ENCODE measurements at regions not wholly inside any gene's neighbourhood (a gene's known extent, or its start where the extent isn't known, plus 50 kb on each side); places are given as distances from the start of the nearest gene placed in this dataset.
"Not testable (repeated sequence)": the region's sequence is repeated elsewhere in the genome, so short reads cannot be mapped to it uniquely, and the experiment has no call there.

GRCh38 chr15:26197719-26198118 lies 334.6 kb upstream of the ATP10A start:
- Histone ChIP-seq H3K4me2 (no peak overlapping the region), H3K4me3 (no peak overlapping the region), H3K36me3 (ENCODE audit: low read depth) (no peaks in the 10 kb centered on the region), H3K79me2 (ENCODE audit: low read depth) (no peaks in the 10 kb centered on the region), H3K9me3 (ENCODE audit: insufficient read depth, low read depth) (no peaks in the 10 kb centered on the region), H3K27me3 (ENCODE audit: insufficient read depth, low read depth) (peaks cover 4% of the 10 kb centered on the region), H4K20me1 (ENCODE audit: insufficient read depth) (no peaks in the 10 kb centered on the region), H3F3A (ENCODE audit: insufficient read depth, low read depth) (no peaks in the 10 kb centered on the region), H3K4me1 (replicated peaks; ENCODE audit: insufficient read depth) (no peaks in the 10 kb centered on the region), H2AFZ (no peak overlapping the region), H3K9me2 (ENCODE audit: insufficient read depth) (no peaks in the 10 kb centered on the region), H3K27ac (no peak overlapping the region)
- POLR2A ChIA-PET (ENCODE audit: unreplicated experiment) = no interaction called here
- CTCF ChIA-PET = no interaction called here
- no peak for DNase-seq
- TF ChIP-seq CTCF (conservative IDR thresholded peaks at IDR 0.05) (no peak), EZH2 (IDR thresholded peaks at IDR 0.05; ENCODE audit: low read depth) (no peak)
- intact Hi-C loops (cut with micrococcal nuclease; ENCODE audit: unreplicated experiment) = no loop called here
- no TSS peak for BruUV-seq (replicated peaks)

- ChIA-PET CTCF (no interaction called here), POLR2A (ENCODE audit: unreplicated experiment) (no interaction called here)
- no peak overlapping the region for H3K27ac ChIP-seq
- no peaks in the 10 kb centered on the region for H3K36me3 ChIP-seq (ENCODE audit: low read depth)
- no peak overlapping the region for H3K4me2 ChIP-seq
- H2AFZ ChIP-seq = no peak overlapping the region
- intact Hi-C loops (cut with micrococcal nuclease; ENCODE audit: unreplicated experiment) = no loop called here
- no peaks in the 10 kb centered on the region for H3K9me3 ChIP-seq (ENCODE audit: insufficient read depth, low read depth)
- no peak overlapping the region for H3K4me3 ChIP-seq
- TF ChIP-seq EZH2 (IDR thresholded peaks at IDR 0.05; ENCODE audit: low read depth) (no peak), CTCF (conservative IDR thresholded peaks at IDR 0.05) (no peak)
- H3K9me2 ChIP-seq (ENCODE audit: insufficient read depth) = no peaks in the 10 kb centered on the region
- H3K4me1 ChIP-seq (replicated peaks; ENCODE audit: insufficient read depth) = no peaks in the 10 kb centered on the region
- no peak for DNase-seq
- H4K20me1 ChIP-seq (ENCODE audit: insufficient read depth) = no peaks in the 10 kb centered on the region
- no peaks in the 10 kb centered on the region for H3K79me2 ChIP-seq (ENCODE audit: low read depth)
- H3K27me3 ChIP-seq (ENCODE audit: insufficient read depth, low read depth) = peaks cover 4% of the 10 kb centered on the region
- no TSS peak for BruUV-seq (replicated peaks)
- no peaks in the 10 kb centered on the region for H3F3A ChIP-seq (ENCODE audit: insufficient read depth, low read depth)
Observed at GRCh38 chr15:26197060-26197459, 333.9 kb upstream of the ATP10A start.

GRCh38 chr15:26191193-26191592 lies 328.1 kb upstream of the ATP10A start:
- Histone ChIP-seq H3K27ac (no peak overlapping the region), H3K27me3 (ENCODE audit: insufficient read depth, low read depth) (no peaks in the 10 kb centered on the region), H4K20me1 (ENCODE audit: insufficient read depth) (no peaks in the 10 kb centered on the region), H3K9me3 (ENCODE audit: insufficient read depth, low read depth) (no peaks in the 10 kb centered on the region), H3K4me1 (replicated peaks; ENCODE audit: insufficient read depth) (no peaks in the 10 kb centered on the region), H2AFZ (no peak overlapping the region), H3F3A (ENCODE audit: insufficient read depth, low read depth) (no peaks in the 10 kb centered on the region), H3K79me2 (ENCODE audit: low read depth) (no peaks in the 10 kb centered on the region), H3K4me3 (no peak overlapping the region), H3K4me2 (no peak overlapping the region), H3K36me3 (ENCODE audit: low read depth) (no peaks in the 10 kb centered on the region), H3K9me2 (ENCODE audit: insufficient read depth) (no peaks in the 10 kb centered on the region)
- BruUV-seq (replicated peaks) = no TSS peak
- CTCF ChIA-PET = no interaction called here
- TF ChIP-seq EZH2 (IDR thresholded peaks at IDR 0.05; ENCODE audit: low read depth) = no peak
- TF ChIP-seq CTCF (conservative IDR thresholded peaks at IDR 0.05) = no peak
- no peak for DNase-seq
- POLR2A ChIA-PET (ENCODE audit: unreplicated experiment) = no interaction called here
- intact Hi-C loops (cut with micrococcal nuclease; ENCODE audit: unreplicated experiment) = no loop called here

GRCh38 chr15:26186138-26186537 lies 323.0 kb upstream of the ATP10A start:
- H3K27me3 ChIP-seq (ENCODE audit: insufficient read depth, low read depth); H3K36me3 ChIP-seq (ENCODE audit: low read depth); H3K4me1 ChIP-seq (replicated peaks; ENCODE audit: insufficient read depth); BruUV-seq (replicated peaks); DNase-seq; H3K9me2 ChIP-seq (ENCODE audit: insufficient read depth); H3K4me2 ChIP-seq; H2AFZ ChIP-seq; H3F3A ChIP-seq (ENCODE audit: insufficient read depth, low read depth); H3K79me2 ChIP-seq (ENCODE audit: low read depth); H3K4me3 ChIP-seq; H3K9me3 ChIP-seq (ENCODE audit: insufficient read depth, low read depth); CTCF ChIA-PET; H3K27ac ChIP-seq; H4K20me1 ChIP-seq (ENCODE audit: insufficient read depth); POLR2A ChIA-PET (ENCODE audit: unreplicated experiment); intact Hi-C loops (cut with micrococcal nuclease; ENCODE audit: unreplicated experiment): not testable (repeated sequence)

All from PC-9 (cell line).